CD4-positive, alpha-beta T cell treated with Interleukin-4 for 1 hour (primary cell): ENCODE measurements at regions not wholly inside any gene's neighbourhood (a gene's known extent, or its start where the extent isn't known, plus 50 kb on each side); places are given as distances from the start of the nearest gene placed in this dataset.

Experiments
- DNase-seq, 2 donors: peaks; one replicate each; pipeline ENCODE4 v3.0.0-alpha.2; 2020 to 2022

DNA sequence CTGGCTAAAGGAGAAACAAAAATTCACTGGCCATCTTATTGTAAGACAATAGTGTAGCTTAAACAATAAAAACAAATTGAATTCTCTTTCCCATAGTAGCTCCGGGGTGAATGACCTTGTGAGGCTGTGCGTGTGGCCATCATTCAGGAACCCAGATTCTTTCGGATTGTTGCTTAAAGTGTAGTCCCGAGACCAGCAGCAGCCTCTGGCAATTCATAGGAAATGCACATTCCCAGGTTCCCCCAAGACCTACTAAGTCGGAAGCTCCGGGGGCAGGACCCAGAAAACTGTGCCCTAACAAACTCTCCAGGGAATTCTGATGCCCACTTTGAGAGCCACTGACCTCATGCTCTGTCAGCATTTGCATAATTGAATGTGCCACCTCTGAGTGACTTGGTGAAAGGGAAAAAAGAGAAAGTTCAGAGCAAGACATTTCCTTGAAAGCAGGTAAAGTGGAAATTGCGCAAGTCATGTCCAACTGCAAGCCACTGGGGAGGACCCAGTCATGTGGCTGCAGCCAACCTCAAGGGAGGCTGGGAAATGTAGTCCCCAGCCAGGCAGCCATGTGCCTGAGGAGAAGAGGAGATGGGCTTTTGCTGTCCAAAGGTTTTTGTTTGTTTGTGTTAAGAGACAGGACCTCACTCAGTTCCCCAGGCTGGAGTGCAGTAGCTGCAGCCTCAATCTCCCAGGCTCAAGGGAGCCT is 50.7 kb upstream of the PNMA8B start:
- peak; percentile 10 to 36 for DNase-seq

DNA sequence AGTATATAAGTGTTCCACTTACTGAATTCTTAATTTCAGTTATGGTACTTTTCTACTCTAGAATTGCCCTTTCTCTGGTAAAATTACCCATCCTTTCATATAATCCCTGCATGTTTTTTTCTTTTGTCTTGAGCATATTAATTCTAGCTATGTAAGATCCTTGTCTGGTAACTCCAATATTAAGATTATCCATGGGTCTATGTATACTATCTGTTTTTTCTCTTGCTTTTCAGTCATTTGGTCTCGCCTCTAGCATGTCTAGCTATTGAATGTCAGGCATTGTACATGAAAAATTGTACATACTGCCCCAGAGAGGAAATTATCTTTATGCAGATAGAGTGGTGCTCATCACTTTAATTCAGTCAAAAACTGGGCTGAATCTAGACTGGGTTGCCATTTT is 50.4 kb upstream of the CALM3 start:
- DNase-seq: no peak

DNA sequence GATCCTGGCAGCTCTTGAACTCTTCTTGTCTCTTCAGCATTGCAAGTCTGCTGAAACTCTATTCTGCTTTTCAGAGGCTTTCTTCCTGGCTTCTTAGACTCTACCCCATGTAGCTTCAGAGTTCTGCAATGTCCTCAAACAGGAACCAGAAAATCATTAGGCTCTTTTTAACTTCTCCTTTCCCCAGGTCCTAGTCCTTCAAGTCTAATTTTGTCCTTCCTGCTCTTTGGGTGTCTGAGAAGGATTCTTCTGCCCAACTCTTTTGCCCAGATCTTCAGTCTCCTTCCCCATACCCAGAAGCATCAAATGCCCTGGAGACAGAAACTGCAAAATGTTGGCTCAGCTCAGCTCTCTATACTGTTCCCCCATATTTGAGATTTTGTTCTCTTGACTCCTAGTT is 50.0 kb upstream of the CALM3 start:
- no peak for DNase-seq
